22Rv1 (cell line): ENCODE measurements at regions not wholly inside any gene's neighbourhood (a gene's known extent, or its start where the extent isn't known, plus 50 kb on each side); places are given as distances from the start of the nearest gene placed in this dataset.
"Not testable (repeated sequence)": the region's sequence is repeated elsewhere in the genome, so short reads cannot be mapped to it uniquely, and the experiment has no call there.

Experiments
- H3K27ac ChIP-seq: fragments of 450-650 bp; 2 replicates; pipeline ENCODE4 v1.5.1; 2017
- ZFX ChIP-seq: fragments of 450-650 bp; IDR thresholded peaks from 2 replicates; pipeline ENCODE4 v1.6.1; 2017; ENCODE audit warnings: antibody characterized with exemption, borderline replicate concordance
- TF ChIP-seq, protein P1 (sequence below): fragments of 450-650 bp; IDR thresholded peaks from 2 replicates; pipeline ENCODE4 v1.5.1; 2017; ENCODE audit warnings: mild to moderate bottlenecking

DNA sequence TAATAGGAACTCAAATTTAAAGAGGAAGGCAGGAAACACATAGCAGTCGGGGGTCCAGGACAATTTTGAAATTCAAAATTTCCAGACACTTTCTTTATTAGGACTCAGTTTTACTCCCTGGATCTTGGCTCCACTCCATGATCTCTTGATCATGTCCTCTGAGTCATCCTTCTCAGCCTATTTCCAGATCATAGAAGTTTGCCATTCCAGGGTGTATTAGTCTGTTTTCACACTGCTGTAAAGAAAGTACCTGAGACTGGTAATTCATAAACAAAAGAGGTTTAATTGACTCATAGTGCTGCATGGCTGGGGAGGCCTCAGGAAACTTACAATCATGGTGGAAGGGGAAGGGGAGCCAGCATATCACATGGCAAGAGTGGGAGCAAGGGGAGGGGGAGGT, 564.7 kb upstream of the ACTRT1 start:
- no peak overlapping the region for H3K27ac ChIP-seq
- TF ChIP-seq, protein P1, sequence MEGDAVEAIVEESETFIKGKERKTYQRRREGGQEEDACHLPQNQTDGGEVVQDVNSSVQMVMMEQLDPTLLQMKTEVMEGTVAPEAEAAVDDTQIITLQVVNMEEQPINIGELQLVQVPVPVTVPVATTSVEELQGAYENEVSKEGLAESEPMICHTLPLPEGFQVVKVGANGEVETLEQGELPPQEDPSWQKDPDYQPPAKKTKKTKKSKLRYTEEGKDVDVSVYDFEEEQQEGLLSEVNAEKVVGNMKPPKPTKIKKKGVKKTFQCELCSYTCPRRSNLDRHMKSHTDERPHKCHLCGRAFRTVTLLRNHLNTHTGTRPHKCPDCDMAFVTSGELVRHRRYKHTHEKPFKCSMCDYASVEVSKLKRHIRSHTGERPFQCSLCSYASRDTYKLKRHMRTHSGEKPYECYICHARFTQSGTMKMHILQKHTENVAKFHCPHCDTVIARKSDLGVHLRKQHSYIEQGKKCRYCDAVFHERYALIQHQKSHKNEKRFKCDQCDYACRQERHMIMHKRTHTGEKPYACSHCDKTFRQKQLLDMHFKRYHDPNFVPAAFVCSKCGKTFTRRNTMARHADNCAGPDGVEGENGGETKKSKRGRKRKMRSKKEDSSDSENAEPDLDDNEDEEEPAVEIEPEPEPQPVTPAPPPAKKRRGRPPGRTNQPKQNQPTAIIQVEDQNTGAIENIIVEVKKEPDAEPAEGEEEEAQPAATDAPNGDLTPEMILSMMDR, result no peak
- no peak for TF ChIP-seq ZFX

DNA sequence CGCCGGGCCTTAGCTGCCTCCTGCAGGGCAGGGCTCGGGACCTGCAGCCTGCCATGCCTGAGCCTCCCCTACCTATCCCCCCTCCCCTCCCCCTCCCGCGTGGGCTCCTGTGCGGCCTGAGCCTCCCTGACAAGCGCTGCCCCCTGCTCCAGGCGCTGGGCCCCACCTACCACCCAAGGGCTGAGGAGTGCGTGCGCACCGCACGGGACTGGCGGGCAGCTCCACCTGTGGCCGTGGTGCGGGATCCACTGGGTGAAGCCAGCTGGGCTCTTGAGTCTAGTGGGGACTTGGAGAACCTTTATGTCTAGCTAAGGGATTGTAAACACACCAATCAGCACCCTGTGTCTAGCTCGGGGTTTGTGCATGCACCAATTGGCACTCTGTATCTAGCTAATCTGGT, 554.6 kb upstream of the ACTRT1 start:
- not testable (repeated sequence) for H3K27ac ChIP-seq

DNA sequence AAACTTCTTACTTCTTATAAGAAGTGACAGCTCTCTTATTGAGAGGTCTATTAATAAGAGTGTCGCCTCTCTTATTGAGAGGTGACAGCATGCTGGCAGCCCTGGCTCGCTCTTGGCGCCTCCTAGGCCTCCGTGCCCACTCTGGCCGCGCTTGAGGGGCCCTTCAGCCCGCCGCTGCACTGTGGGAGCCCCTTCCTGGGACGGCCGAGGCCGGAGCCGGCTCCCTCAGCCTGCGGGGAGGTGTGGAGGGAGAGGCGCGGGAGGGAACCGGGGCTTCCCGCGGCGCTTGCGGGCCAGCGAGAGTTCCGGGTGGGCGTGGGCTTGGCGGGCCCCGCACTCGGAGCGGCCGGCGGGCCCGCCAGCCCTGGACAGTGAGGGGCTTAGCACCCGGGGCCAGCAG, 554.2 kb upstream of the ACTRT1 start:
- not testable (repeated sequence) for H3K27ac ChIP-seq

DNA sequence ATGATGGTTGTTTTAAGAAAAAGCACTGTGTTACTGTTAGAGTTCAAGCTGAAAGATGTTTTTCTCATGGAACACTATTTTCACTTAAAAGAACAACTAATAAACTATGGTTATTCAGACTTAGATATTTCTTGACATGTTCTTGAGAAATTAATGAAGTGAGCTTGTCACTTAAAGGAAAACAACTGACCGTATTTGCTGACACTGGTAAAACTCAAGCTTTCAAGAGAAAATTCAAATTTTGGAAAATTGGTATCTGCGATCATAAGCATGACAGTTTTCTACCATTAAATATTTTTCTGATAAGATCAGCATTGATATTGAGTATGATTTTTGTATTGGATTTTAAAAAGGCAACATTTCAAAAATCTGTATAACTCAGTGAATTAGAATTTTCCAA, 549.5 kb upstream of the ACTRT1 start:
- TF ChIP-seq, protein P1, result no peak
- TF ChIP-seq ZFX, result no peak
- H3K27ac ChIP-seq, result no peak overlapping the region

DNA sequence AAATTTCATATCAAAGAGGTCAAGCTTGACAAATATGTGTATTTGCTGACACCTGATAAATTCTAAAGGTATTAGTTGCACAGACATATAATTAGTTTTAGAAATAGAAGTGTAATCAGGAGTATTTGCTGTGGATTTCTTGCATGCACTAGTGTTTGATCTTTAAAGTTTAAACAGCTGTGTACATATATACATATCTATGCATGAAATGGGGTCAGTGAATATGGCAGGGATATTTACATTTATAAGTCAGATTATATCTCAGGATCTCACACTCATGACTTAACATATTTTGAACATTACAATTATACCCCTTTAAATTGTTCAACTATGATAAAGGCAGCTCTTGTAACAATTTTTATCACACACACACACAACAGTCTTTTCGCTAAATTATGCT, 547.4 kb upstream of the ACTRT1 start:
- no peak for TF ChIP-seq ZFX
- TF ChIP-seq, protein P1, result no peak
- peak overlapping the region; percentile 42 for H3K27ac ChIP-seq

DNA sequence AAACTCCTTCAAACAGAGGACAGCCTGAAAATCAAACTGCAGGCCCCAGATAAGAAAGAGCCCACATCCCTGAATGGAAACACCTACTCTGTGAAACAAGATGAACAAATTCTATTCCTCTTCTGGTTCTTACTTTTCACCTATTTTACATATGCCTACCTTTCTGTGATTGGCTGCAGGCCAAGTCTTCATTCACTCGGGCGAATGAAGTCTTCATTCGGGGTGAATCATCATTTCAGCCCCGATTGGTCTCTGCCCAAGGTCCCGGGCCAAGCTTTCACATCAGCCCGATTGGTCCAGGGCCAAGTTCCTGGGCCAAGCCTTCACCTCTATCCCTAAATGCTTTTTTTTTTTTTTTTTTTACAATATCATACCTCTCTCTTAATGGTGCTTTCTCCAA, 529.8 kb upstream of the ACTRT1 start:
- TF ChIP-seq, protein P1, result no peak
- TF ChIP-seq ZFX, result no peak

DNA sequence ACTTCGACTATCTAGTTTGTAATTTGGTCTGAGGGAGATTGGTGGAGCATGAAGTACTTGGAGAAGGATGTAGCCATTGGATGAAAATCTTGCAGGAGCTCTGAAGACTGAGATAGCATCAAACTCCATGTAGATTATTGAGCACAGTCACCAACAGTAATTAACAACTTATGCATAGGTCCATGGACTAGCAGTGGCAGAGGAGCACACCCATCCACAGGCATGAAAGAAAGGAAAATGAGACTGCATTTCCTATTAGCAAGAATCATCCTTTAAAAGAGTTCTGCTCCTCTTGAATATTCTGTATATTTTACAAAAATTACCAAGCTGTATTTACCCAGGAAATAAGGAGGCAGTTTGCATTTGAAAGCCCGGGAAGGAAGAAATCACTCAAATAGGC, 529.4 kb upstream of the ACTRT1 start:
- no peak overlapping the region for H3K27ac ChIP-seq
- TF ChIP-seq ZFX, result no peak
- TF ChIP-seq, protein P1, result no peak

More for the DNA sequence above, 529.8 kb upstream of the ACTRT1 start:
- H3K27ac ChIP-seq, result no peak overlapping the region

DNA sequence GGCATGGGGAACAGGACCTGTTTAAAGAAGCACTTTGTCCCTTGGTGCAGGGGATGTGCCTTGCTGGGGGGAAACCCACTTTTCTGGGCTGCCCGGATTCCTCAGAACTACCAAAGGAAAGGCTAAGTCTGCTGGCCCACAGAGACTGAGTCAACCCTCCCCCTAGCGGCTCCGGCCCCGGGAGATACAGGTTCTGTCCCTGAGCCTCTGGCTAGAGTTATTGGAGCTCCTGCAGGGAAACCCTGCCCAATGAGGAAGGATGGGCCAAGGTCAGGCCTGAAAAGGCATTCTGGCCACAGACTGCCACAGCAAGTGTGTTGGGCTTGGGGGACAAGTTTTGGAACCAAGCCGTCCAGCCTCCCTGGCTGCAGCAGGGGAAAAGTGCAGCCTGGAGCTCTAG, 490.9 kb upstream of the ACTRT1 start:
- no peak for TF ChIP-seq ZFX
- TF ChIP-seq, protein P1, result no peak
- H3K27ac ChIP-seq, result no peak overlapping the region

DNA sequence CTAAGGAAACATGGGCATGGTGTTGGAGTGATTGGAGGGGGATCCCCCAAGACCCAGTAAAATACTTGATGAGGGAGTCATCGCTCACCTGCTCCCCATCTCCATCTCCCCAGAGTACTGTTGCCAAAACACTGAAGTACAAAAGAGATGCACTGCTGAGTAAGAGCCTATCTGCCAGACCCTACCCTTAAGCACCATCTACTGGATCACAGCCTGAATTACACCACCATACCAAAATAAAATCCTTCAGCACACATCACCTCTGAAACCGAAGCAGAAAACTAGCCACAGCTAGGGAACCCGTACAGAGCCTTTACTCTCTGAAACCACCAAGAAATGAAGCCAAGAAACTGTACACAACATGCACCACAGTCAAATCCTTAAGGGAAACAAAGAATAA, 466.3 kb upstream of the ACTRT1 start:
- TF ChIP-seq, protein P1, result peak; percentile 54
- TF ChIP-seq ZFX, result no peak
- H3K27ac ChIP-seq, result no peak overlapping the region
